ENCODE measurements at regions not wholly inside any gene's neighbourhood (a gene's known extent, or its start where the extent isn't known, plus 50 kb on each side); places are given as distances from the start of the nearest gene placed in this dataset.

- Histone ChIP-seq H3K9me3 (replicated peaks in 1 of 2; ENCODE audit: control insufficient read depth in 2 of 2, insufficient read depth in 1 of 2, low read depth in 1 of 2, low read length in 2 of 2) (no peaks in the 10 kb centered on the region), H3K9ac (ENCODE audit: low read depth, low read length, poor library complexity) (no peak overlapping the region), H3K4me2 (ENCODE audit: insufficient read depth, low read length, poor library complexity, severe bottlenecking) (no peak overlapping the region), H3K27me3 (ENCODE audit: control insufficient read depth in 3 of 3, insufficient read depth in 3 of 3, low read depth in 1 of 3, low read length in 3 of 3) (no peaks in the 10 kb centered on the region), H3K4me1 (ENCODE audit: control insufficient read depth in 2 of 2, insufficient read depth in 1 of 2, low read depth in 1 of 2, low read length in 2 of 2) (no peaks in the 10 kb centered on the region), H2BK120ac (ENCODE audit: low read depth, low read length) (no peak overlapping the region), H3K36me3 (replicated peaks in 1 of 2; ENCODE audit: control insufficient read depth in 2 of 2, insufficient read depth in 2 of 2, low read length in 2 of 2) (no peaks in the 10 kb centered on the region), H3K79me1 (ENCODE audit: low read depth, low read length) (no peaks in the 10 kb centered on the region), H3K4me3 (ENCODE audit: low read length in 2 of 2) (no peak overlapping the region), H3K27ac (replicated peaks; ENCODE audit: low read length) (no peak overlapping the region), H4K91ac (ENCODE audit: low read depth, low read length, poor library complexity) (no peak overlapping the region), H4K8ac (ENCODE audit: low read depth, low read length) (no peak overlapping the region), H2AFZ (ENCODE audit: low read length) (peak overlapping the region; percentile 36), H3K23ac (ENCODE audit: low read depth, low read length, poor library complexity) (no peak overlapping the region), H3K18ac (ENCODE audit: low read length) (no peak overlapping the region), H2AK5ac (ENCODE audit: low read depth, low read length) (no peak overlapping the region), H3K14ac (ENCODE audit: low read length) (no peak overlapping the region), H3K4ac (ENCODE audit: low read length) (no peak overlapping the region), H2BK15ac (ENCODE audit: low read length) (no peak overlapping the region), H2BK5ac (ENCODE audit: low read length) (no peak overlapping the region), H2BK12ac (ENCODE audit: low read length) (no peak overlapping the region)
- DNase-seq (ENCODE audit: low spot score): no peak
- WGBS, 2 donors (ENCODE audit: extremely low coverage in 2 of 2, insufficient read length in 2 of 2, insufficient replicate concordance in 1 of 2): no CpG with 5 or more reads among the region's 2 CpGs
Measured at GRCh38 chr2:164252568-164253287, 368.6 kb downstream of the GRB14 start.

- Histone ChIP-seq H3K9me3 (replicated peaks in 1 of 2; ENCODE audit: control insufficient read depth in 2 of 2, insufficient read depth in 1 of 2, low read depth in 1 of 2, low read length in 2 of 2) (peaks cover 0 to 2% of the 10 kb centered on the region in 2 donors), H3K4me1 (ENCODE audit: control insufficient read depth in 2 of 2, insufficient read depth in 1 of 2, low read depth in 1 of 2, low read length in 2 of 2) (no peaks in the 10 kb centered on the region), H3K14ac (ENCODE audit: low read length) (no peak overlapping the region), H2BK5ac (ENCODE audit: low read length) (no peak overlapping the region), H3K18ac (ENCODE audit: low read length) (no peak overlapping the region), H3K79me1 (ENCODE audit: low read depth, low read length) (no peaks in the 10 kb centered on the region), H3K4me3 (ENCODE audit: low read length in 2 of 2) (no peak overlapping the region), H2AFZ (ENCODE audit: low read length) (no peak overlapping the region), H2BK15ac (ENCODE audit: low read length) (no peak overlapping the region), H3K9ac (ENCODE audit: low read depth, low read length, poor library complexity) (no peak overlapping the region), H3K27ac (replicated peaks; ENCODE audit: low read length) (no peak overlapping the region), H3K36me3 (replicated peaks in 1 of 2; ENCODE audit: control insufficient read depth in 2 of 2, insufficient read depth in 2 of 2, low read length in 2 of 2) (no peaks in the 10 kb centered on the region), H3K23ac (ENCODE audit: low read depth, low read length, poor library complexity) (no peak overlapping the region), H3K27me3 (ENCODE audit: control insufficient read depth in 3 of 3, insufficient read depth in 3 of 3, low read depth in 1 of 3, low read length in 3 of 3) (no peaks in the 10 kb centered on the region), H4K8ac (ENCODE audit: low read depth, low read length) (no peak overlapping the region), H2BK120ac (ENCODE audit: low read depth, low read length) (no peak overlapping the region), H4K91ac (ENCODE audit: low read depth, low read length, poor library complexity) (no peak overlapping the region), H3K4ac (ENCODE audit: low read length) (no peak overlapping the region), H2BK12ac (ENCODE audit: low read length) (no peak overlapping the region), H3K4me2 (ENCODE audit: insufficient read depth, low read length, poor library complexity, severe bottlenecking) (no peak overlapping the region), H2AK5ac (ENCODE audit: low read depth, low read length) (no peak overlapping the region)
- DNase-seq (ENCODE audit: low spot score): no peak
Measured at GRCh38 chr2:164243315-164243714, 378.0 kb downstream of the GRB14 start.

- Histone ChIP-seq H2AFZ (ENCODE audit: low read length) (no peak overlapping the region), H3K23ac (ENCODE audit: low read depth, low read length, poor library complexity) (no peak overlapping the region), H3K4me1 (ENCODE audit: control insufficient read depth in 2 of 2, insufficient read depth in 1 of 2, low read depth in 1 of 2, low read length in 2 of 2) (no peaks in the 10 kb centered on the region), H3K4me2 (ENCODE audit: insufficient read depth, low read length, poor library complexity, severe bottlenecking) (no peak overlapping the region), H3K27me3 (ENCODE audit: control insufficient read depth in 3 of 3, insufficient read depth in 3 of 3, low read depth in 1 of 3, low read length in 3 of 3) (no peaks in the 10 kb centered on the region), H3K14ac (ENCODE audit: low read length) (no peak overlapping the region), H2BK12ac (ENCODE audit: low read length) (no peak overlapping the region), H3K4me3 (ENCODE audit: low read length in 2 of 2) (no peak overlapping the region), H2BK5ac (ENCODE audit: low read length) (no peak overlapping the region), H2AK5ac (ENCODE audit: low read depth, low read length) (no peak overlapping the region), H2BK15ac (ENCODE audit: low read length) (no peak overlapping the region), H3K36me3 (replicated peaks in 1 of 2; ENCODE audit: control insufficient read depth in 2 of 2, insufficient read depth in 2 of 2, low read length in 2 of 2) (no peaks in the 10 kb centered on the region), H3K18ac (ENCODE audit: low read length) (no peak overlapping the region), H3K79me1 (ENCODE audit: low read depth, low read length) (no peaks in the 10 kb centered on the region), H3K9me3 (replicated peaks in 1 of 2; ENCODE audit: control insufficient read depth in 2 of 2, insufficient read depth in 1 of 2, low read depth in 1 of 2, low read length in 2 of 2) (peaks cover 0 to 2% of the 10 kb centered on the region in 2 donors), H3K4ac (ENCODE audit: low read length) (no peak overlapping the region), H4K8ac (ENCODE audit: low read depth, low read length) (no peak overlapping the region), H4K91ac (ENCODE audit: low read depth, low read length, poor library complexity) (no peak overlapping the region), H3K27ac (replicated peaks; ENCODE audit: low read length) (no peak overlapping the region), H3K9ac (ENCODE audit: low read depth, low read length, poor library complexity) (no peak overlapping the region), H2BK120ac (ENCODE audit: low read depth, low read length) (no peak overlapping the region)
- no peak for DNase-seq (ENCODE audit: low spot score)
- WGBS, 2 donors (ENCODE audit: extremely low coverage in 2 of 2, insufficient read length in 2 of 2, insufficient replicate concordance in 1 of 2): no CpG with 5 or more reads among the region's 3 CpGs
Measured at GRCh38 chr2:164242409-164242808, 378.9 kb downstream of the GRB14 start.

- no peak overlapping the region for H3K4ac ChIP-seq (ENCODE audit: low read length)
- H4K91ac ChIP-seq (ENCODE audit: low read depth, low read length, poor library complexity): no peak overlapping the region
- H2BK12ac ChIP-seq (ENCODE audit: low read length): no peak overlapping the region
- DNase-seq (ENCODE audit: low spot score): no peak
- no peak overlapping the region for H3K23ac ChIP-seq (ENCODE audit: low read depth, low read length, poor library complexity)
- no peak overlapping the region for H2BK120ac ChIP-seq (ENCODE audit: low read depth, low read length)
- no peaks in the 10 kb centered on the region for H3K4me1 ChIP-seq (ENCODE audit: control insufficient read depth in 2 of 2, insufficient read depth in 1 of 2, low read depth in 1 of 2, low read length in 2 of 2)
- H3K14ac ChIP-seq (ENCODE audit: low read length): no peak overlapping the region
- no peak overlapping the region for H2AK5ac ChIP-seq (ENCODE audit: low read depth, low read length)
- no peaks in the 10 kb centered on the region for H3K79me1 ChIP-seq (ENCODE audit: low read depth, low read length)
- H3K27ac ChIP-seq (replicated peaks; ENCODE audit: low read length): no peak overlapping the region
- no peaks in the 10 kb centered on the region for H3K27me3 ChIP-seq (ENCODE audit: control insufficient read depth in 3 of 3, insufficient read depth in 3 of 3, low read depth in 1 of 3, low read length in 3 of 3)
- H3K9me3 ChIP-seq (replicated peaks in 1 of 2; ENCODE audit: control insufficient read depth in 2 of 2, insufficient read depth in 1 of 2, low read depth in 1 of 2, low read length in 2 of 2): no peaks in the 10 kb centered on the region
- no peak overlapping the region for H2BK5ac ChIP-seq (ENCODE audit: low read length)
- H2BK15ac ChIP-seq (ENCODE audit: low read length): no peak overlapping the region
- H3K4me3 ChIP-seq (ENCODE audit: low read length in 2 of 2): no peak overlapping the region
- H3K9ac ChIP-seq (ENCODE audit: low read depth, low read length, poor library complexity): no peak overlapping the region
- no CpG with 5 or more reads among the region's 1 CpG for WGBS, 2 donors (ENCODE audit: extremely low coverage in 2 of 2, insufficient read length in 2 of 2, insufficient replicate concordance in 1 of 2)
- no peak overlapping the region for H3K18ac ChIP-seq (ENCODE audit: low read length)
- no peaks in the 10 kb centered on the region for H3K36me3 ChIP-seq (replicated peaks in 1 of 2; ENCODE audit: control insufficient read depth in 2 of 2, insufficient read depth in 2 of 2, low read length in 2 of 2)
- H2AFZ ChIP-seq (ENCODE audit: low read length): no peak overlapping the region
- H3K4me2 ChIP-seq (ENCODE audit: insufficient read depth, low read length, poor library complexity, severe bottlenecking): no peak overlapping the region
- no peak overlapping the region for H4K8ac ChIP-seq (ENCODE audit: low read depth, low read length)
Measured at GRCh38 chr2:164234074-164234473, 387.2 kb downstream of the GRB14 start.

Data from neuronal stem cell (in vitro differentiated cells).